Frontal cortex (tissue), 3 donors: ENCODE measurements at regions not wholly inside any gene's neighbourhood (a gene's known extent, or its start where the extent isn't known, plus 50 kb on each side); places are given as distances from the start of the nearest gene placed in this dataset.
A peak's percentile ranks its signal among the peaks of the same experiment; 100 is the strongest.
"Not testable (repeated sequence)": the region's sequence is repeated elsewhere in the genome, so short reads cannot be mapped to it uniquely, and the experiment has no call there.

Experiments
- DNase-seq, 2 donors: peaks; one replicate each; pipeline ENCODE4 v3.0.0; 2012; ENCODE audit warnings: low spot score in 2 of 2
- FAIRE-seq: peaks from 2 replicates; lab custom pipeline; 2012; peaks lifted over from hg19 to GRCh38; lab: Jason Lieb, UNC
- donor health status: control.
- donor health status: control.
- donor health status: control.

- FAIRE-seq (no peak), DNase-seq (no peak)
Measured at GRCh38 chr6:44020664-44021425, 106.4 kb downstream of the MRPL14 start.

DNA sequence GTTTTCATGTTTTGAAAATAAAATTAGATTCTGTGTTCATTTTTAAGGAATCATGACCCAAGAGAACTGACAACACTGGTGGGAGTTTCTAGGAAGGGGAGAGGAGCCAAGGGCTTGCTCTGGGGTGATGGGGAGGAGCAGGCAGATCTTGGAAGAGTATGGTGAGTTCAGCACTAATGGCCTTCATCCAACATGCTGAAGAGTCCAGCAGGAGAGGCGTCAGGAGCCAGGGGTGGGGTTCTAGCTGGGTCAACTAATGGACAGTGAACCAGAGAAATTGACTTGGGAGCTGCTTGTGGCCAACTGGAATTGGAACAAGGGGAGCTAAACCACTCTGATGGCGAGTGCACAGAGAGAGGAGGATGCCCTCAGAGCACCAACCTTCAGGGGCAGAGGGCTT, 107.1 kb downstream of the MRPL14 start:
- DNase-seq = no peak
- no peak for FAIRE-seq

- FAIRE-seq, DNase-seq: not testable (repeated sequence)
Measured at GRCh38 chr6:44017307-44017706, 109.9 kb downstream of the MRPL14 start.

DNA sequence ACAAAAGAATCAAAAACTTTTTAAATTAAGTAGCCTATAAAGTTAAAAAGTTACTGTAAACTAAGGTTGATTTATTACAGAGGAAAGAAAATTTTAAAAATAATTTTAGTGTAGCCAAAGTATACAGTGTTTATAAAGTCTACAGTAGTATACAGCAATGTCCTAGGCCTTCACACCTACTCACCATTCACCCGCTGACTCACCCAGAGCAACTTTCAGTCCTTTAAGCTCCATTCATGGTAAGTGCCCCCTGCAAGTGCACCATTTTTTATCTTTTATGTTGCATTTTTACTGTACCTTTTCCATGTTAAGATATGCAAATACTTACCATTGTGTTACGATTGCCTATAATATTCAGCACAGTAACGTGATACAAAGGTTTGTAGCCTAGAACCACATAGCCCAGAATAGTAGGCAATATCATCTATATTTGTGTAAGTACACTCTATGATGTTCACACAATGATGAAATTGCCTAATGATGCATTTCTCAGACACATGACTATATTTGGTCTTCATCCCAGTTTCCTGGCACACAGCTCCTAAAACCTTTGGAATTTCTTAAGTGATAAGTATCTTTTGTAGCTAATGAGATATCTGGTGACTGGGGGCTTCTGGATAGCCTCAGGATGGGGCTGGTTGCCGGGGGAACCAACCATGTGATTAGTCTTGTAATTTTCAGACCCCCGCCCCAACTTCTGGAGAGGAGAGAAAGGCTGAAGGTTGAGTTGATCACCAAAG, 111.0 kb downstream of the MRPL14 start:
- DNase-seq = no peak
- FAIRE-seq = no peak

- DNase-seq (no peak), FAIRE-seq (no peak)
Measured at GRCh38 chr6:44012078-44012493, 115.2 kb downstream of the MRPL14 start.

DNA sequence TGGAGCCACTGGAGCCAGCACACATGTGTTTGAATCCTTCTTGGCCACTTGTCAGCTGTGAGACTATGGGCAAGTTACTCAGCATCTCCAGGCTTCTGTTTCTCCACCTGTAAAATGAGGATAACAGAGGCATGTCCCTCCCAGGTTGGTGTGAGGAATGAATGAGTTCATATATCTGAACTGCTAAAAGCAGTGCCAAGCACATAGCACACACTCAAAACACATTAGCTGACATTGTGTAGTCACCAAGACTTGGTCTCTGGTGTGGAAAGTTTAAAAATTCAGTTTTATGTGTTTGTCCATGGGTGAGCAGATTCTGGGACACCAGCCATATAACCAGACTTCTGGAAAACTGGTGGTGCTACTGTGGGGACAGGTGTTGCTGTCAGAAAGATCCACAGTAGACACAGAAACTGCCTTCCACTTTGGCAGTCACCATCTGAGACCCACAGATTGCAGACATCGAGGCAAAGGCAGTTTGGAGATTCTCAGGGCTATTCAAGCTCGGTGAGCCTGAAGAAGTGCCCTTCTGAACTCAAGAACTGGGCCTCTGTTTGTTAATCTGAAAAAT, 115.8 kb downstream of the MRPL14 start:
- FAIRE-seq = no peak

DNA sequence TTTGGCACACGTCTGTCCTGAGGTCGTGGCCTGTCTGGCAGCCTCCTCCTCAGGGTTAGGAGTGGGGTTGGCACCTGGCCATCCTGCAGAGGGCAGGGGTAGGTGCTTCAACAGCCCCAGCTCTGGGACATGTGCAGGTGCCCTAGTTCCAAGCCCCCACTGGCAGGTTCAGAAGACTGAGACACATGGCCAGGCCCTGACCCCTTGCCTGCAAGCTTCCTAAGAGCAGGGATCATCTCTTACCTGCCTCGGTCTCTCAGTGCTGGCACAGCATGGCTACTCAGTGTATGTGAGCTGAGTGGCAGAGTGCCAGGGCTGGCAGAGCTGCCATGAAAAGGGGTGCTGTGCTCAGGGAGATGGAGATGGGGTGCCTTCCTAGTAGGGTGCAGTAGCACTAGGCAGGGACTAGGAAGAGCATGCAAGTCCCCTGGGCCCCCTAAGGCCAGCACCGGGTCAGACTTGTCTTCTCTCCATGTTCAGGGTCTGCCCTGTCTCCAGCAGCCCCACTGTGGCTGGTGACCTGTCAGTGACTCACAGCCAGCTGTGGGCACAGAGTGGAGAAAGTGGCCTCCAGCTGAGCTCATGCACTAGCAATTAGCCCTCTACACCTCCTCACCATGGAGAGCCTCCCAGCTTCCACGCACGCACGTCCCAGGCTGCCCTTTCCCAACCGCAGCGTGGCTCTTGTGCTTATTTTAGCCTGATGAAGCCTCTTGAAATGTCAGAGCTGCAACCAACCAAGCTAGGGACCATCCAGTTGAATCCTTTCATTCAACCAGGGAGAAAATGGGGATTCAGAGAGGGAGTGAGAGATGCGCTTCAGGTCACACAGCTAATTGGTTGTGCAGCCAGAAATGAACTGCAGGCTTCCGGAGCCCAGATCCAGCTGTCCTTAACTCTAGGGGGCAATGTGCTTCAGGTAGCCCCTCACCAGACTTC, 116.6 kb downstream of the MRPL14 start:
- FAIRE-seq (no peak), DNase-seq (no peak)

More for the DNA sequence above, 115.8 kb downstream of the MRPL14 start:
- DNase-seq = no peak

GRCh38 chr6:44009425-44010321, 117.6 kb downstream of the MRPL14 start:
- FAIRE-seq (no peak), DNase-seq (no peak)

- FAIRE-seq (no peak), DNase-seq (no peak)
Measured at GRCh38 chr6:44008821-44009370, 118.4 kb downstream of the MRPL14 start.

DNA sequence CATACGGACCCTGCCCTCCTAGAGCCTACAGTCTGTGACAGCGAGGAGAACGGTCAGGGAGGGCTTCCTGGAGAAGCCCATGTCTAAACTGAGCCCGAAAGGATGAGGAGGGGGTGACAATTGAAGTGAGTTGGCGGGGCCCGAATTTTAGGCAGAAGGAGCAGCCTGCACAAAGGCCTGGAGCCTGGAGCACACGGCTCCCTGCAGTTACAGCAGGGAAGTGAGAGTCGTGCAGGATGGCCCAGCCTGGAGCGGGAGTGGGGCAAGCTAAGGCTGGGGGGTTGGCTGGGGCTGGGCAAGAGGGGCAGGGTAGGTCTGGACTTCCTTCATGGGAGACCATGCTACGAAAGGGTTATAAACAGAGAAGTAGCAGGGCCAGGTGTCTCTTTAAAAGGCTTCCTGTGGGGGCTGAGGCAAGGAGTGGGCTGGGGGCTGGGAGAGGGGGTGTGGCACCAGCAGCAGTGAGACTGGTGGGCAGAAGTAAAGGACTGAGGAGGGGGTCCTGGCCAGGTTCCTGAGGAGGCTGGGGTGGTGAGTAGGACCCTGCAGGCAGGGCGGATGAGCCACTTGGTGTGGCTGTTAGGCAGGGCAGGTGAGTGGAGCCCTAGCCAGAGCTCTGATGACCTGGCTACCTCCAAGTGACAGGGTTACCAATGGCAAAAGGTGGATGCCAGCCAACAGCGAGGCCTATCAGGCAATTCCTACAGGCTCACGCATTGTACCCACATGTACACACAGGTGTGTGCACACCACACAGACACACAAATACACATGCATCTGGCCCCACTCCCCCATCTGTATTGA, 119.2 kb downstream of the MRPL14 start:
- no peak for DNase-seq
- FAIRE-seq = no peak

- DNase-seq = no peak
- no peak for FAIRE-seq
Measured at GRCh38 chr6:44006872-44007303, 120.4 kb downstream of the MRPL14 start.

DNA sequence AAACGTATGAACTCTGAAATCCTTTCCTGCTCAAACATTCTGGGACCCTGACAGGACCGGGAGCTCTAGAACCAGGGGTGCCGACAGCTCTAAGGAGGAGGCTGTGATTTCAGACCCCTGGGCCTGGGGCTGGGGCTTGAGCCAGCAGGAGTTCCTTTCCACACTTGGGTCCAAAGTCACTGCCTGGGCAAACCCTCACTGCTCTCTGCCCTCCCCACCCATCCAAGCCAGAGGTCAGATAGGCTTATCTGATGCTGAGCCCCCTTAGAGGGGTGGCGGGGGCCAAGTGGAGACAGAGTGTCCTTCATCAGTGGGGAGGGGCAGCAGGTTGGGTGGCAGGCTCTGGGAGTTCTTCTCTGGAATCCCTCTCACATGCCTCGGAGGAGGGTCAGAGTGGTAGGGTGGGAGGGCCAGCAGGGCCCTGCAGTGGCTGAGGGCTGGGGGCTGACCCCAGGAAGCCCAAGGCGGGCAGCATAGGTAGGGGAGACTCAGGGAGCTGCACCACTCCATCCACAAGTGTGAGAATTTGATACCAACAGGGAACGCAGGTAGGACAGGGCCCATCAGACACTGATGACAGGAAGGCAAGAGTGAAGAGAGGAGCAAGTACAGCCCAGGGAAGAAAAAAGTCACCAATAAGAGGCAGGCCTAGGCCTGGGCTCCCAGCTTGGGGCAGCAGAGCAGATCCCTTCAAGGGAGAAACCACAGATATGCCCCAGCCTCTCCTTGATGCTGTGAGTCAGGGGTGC, 121.0 kb downstream of the MRPL14 start:
- DNase-seq = no peak
- FAIRE-seq = no peak

GRCh38 chr6:44005507-44005903, 121.7 kb downstream of the MRPL14 start:
- FAIRE-seq (no peak), DNase-seq (no peak)

DNA sequence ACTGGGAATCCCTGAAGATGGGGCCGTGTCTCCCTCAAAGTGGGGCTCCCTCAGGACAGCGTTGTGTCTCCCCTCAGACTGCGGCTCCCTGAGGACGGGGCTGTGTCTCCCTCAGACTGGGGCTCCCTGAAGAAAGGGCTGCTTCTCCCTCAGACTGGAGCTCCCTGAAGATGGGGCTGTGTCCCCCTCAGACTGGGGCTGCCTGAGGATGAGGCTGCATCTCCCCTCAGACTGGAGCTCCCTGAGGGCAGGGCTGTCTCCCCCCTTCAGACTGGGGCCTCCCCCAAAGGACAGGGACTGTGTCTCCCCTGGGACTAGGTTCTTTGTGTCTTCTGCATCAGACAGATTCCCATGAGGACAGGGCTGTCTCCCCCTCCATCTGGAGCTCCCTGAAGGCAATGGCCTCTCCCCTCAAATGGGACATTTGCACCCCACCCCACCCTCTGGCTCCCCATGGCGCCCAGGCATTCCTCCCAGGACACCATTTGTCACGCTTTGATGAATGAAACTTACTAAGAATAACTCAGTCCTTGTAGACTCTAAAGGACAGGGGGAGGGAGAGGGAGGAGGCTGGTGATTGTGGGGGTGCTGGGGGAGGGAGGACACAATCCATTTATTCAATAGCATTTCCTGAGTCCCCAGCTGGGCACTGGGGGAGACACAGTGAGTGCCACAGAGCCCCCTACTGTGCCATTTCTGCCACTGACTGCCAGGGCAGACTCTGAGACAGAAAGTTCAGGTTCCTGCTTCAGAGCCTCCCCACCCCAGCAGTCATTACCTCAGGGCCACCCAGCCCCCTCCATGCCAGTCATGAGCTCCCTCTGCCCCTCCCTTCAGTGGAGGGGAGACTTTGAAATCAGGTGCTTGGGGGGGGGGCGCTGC, 122.4 kb downstream of the MRPL14 start:
- DNase-seq (peak in 1 of 2 donors; percentile 45), FAIRE-seq (no peak)

GRCh38 chr6:44004136-44004535, 123.1 kb downstream of the MRPL14 start:
- no peak for FAIRE-seq
- DNase-seq = no peak
